ENCODE measurements at regions not wholly inside any gene's neighbourhood (a gene's known extent, or its start where the extent isn't known, plus 50 kb on each side); places are given as distances from the start of the nearest gene placed in this dataset.

DNA sequence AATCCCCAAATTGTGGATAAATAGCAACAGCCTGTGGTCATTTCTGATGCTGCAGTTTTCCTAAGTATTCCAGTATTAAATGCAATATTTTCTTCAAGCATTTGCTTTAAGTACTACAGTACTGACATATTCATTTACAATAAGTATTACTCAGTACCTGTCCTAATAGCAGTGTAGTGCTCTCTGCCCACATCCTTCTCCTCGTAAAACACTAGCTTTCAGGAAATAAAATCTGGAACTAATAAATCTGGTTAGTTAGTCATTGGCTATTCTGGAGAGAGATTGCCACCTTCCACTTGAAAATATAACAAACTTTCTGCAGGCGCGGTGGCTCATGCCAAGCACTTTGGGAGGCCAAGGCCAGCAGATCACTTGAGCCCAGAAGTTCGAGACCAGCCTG is 441.5 kb downstream of the PRKD1 start:
- no peak for DNase-seq

DNA sequence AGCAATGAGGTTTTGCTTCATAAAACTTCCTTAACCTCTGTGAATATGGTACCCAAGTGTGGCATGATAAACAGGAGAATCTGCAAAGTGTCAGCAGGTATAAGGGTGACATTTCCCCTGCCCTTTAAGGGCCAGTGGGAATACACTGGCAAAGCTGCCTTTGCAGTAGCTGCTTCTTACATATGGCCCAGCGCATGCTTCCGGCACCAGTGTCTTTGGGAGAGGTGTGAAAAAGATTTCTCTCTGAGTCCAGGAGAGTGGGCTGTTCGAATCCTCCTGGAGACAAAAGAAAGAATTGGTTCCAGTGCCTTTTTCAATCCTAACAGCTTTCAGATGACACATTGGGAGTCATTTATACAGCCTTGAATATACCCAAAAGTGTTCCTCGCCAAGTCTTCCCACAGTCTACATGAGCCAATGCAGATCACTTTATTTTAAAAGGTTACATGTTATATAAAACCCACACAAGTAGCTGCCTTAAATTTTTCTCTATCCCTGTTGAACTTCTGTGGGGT is 437.7 kb downstream of the PRKD1 start:
- no peak for DNase-seq

DNA sequence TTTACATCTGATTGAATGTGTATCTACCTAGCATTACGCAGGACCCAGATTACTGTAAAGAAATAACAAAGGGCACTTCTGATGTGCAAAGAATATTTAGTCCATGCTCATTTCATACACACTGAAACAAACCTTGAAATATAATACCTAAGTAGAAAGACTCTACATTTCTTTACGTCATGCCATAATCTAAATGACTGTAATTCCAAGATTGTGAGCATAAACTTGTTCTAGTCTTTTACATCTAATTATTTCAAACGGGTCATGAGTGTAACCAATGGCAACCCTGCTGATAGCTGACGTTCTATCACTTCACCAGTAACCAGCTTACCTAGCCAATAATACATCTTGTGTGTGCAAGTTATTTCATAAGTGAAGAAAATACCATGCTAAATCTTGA is 433.8 kb downstream of the PRKD1 start:
- no peak for DNase-seq

DNA sequence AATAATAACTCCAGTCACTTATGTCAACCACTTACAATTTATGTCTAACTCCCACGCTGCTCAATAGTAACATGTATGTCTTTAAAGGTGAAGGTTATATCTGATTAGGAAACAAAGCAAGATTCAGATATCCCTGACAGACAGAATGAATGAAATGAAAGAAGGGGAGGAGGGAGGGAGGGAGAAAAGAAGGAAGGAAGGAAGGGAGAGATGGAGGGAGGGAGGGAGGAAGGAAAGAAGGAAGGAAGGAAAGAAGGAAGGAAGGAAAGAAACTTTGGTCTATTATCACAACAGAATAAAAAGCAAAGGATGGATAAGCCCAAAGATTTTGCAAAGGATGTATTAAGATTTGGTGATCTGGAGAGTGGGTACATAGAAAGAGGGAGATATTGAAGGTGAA is 433.3 kb downstream of the PRKD1 start:
- no peak for DNase-seq

DNA sequence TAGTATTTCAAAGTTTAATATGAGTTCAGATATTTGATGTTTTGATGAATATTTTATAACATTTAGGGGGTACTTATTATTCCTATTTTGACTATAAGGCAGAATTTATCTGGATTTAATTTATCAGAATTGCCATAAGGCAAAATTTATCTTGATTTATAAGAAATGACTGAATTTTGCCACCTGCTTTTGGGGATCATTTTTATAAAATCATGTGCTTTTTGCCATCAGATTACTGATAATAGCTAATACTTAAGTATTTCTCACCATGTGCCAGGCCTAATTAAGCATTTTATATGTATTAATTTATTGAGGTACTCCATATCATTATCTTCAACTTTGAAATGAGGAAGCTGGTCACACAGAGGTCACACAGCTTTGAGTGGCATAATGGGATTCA is 423.7 kb downstream of the PRKD1 start:
- DNase-seq: no peak

DNA sequence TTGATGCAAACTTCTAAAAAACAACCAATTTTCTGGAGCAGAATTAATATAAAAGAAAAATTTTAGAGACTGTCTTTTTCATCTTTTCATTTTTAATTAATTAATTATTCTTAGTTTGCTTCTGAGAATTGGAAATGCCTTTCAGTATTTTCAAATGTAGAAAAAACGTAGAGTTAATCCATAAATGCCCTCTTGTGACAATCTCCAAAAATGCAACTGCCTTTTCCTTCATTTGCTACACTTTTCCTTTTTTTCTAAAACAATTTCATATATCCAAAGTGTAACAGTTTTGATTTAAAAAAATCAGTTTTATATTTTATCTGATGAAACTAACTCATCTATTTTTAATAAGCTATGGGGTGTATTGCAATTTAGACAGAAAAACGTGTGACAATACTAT is 409.3 kb downstream of the PRKD1 start:
- peak; percentile 19 for DNase-seq

DNA sequence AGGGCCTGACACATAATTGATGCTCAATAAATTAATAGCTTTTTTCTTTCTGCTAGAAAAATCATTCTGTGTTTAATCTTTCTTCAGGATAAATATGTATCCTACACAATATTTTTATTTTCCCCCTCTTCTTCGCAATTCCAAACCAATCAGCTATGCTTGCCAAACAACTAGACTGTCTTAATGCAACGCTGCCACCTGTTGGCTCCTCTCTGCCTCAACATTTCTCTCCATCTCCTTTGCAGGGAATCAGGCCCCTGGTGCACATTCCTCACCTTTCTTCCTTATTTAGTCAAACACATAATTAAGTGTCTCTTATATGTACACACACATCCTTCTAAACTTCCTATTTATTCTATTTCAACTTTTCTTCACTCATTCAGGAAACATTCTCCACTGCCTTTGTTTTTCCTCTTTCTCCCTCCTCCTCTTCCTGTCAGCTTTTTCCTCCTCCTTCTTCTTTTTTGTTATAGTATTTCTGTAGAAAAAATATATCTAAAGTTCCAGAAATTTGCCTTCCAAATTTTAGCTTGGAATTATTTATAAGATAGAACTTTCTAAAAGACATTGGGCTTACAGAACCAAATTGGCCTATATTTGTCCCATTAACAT is 406.0 kb downstream of the PRKD1 start:
- peak; percentile 2 for DNase-seq

Measured in kidney glomerular epithelial cell (primary cell).